ENCODE measurements at regions not wholly inside any gene's neighbourhood (a gene's known extent, or its start where the extent isn't known, plus 50 kb on each side); places are given as distances from the start of the nearest gene placed in this dataset.

DNA sequence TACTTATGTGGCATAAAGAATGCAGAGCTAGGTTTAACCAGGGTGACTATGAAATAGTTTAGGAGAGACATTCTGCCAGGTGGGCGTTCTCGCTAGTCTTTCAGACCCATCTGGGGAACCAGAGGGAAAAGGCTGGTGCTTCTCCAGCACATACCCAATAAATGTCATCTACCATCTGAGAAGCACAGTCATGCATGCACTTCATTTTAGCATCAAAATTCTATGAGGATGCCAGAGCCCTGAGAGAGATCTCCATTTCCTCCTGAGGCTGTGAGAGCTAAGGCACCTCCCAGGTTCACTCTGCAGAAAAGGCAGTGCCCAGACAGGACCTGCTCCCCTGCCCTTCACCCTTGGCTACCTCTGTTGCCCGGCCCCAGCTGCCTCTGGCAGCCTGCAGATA lies 196.2 kb upstream of the PRNP start:
- no peak for ATAC-seq
- no peaks in the 10 kb centered on the region for H3K9me3 ChIP-seq
- ChIA-PET CTCF (interaction anchor here (1.1 to 2.2 kb wide), 6 partner anchors 9 to 240 kb away, joined by 3 to 7 read pairs (median 4); no protein-coding TSS in a partner anchor), POLR2A (no interaction called here)
- H3K4me1 ChIP-seq: 0 out of 3 replicates have a peak, but pooled peaks cover 3% of the 10 kb centered on the region
- TF ChIP-seq, protein P1, sequence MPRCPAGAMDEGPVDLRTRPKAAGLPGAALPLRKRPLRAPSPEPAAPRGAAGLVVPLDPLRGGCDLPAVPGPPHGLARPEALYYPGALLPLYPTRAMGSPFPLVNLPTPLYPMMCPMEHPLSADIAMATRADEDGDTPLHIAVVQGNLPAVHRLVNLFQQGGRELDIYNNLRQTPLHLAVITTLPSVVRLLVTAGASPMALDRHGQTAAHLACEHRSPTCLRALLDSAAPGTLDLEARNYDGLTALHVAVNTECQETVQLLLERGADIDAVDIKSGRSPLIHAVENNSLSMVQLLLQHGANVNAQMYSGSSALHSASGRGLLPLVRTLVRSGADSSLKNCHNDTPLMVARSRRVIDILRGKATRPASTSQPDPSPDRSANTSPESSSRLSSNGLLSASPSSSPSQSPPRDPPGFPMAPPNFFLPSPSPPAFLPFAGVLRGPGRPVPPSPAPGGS (IDR thresholded peaks at IDR 0.05): no peak
- TF ChIP-seq EHF (CRISPR knock-in tag; IDR thresholded peaks at IDR 0.05) (no peak), TFCP2L1 (CRISPR knock-in tag; IDR thresholded peaks at IDR 0.05) (no peak), RARB (CRISPR knock-in tag; IDR thresholded peaks at IDR 0.05) (no peak), GATA3 (IDR thresholded peaks at IDR 0.05; ENCODE audit: borderline replicate concordance) (no peak), POLR2AphosphoS2 (conservative IDR thresholded peaks at IDR 0.05; ENCODE audit: low read length) (no peak), KDM5A (IDR thresholded peaks at IDR 0.05) (no peak)
- TF ChIP-seq, protein P2, sequence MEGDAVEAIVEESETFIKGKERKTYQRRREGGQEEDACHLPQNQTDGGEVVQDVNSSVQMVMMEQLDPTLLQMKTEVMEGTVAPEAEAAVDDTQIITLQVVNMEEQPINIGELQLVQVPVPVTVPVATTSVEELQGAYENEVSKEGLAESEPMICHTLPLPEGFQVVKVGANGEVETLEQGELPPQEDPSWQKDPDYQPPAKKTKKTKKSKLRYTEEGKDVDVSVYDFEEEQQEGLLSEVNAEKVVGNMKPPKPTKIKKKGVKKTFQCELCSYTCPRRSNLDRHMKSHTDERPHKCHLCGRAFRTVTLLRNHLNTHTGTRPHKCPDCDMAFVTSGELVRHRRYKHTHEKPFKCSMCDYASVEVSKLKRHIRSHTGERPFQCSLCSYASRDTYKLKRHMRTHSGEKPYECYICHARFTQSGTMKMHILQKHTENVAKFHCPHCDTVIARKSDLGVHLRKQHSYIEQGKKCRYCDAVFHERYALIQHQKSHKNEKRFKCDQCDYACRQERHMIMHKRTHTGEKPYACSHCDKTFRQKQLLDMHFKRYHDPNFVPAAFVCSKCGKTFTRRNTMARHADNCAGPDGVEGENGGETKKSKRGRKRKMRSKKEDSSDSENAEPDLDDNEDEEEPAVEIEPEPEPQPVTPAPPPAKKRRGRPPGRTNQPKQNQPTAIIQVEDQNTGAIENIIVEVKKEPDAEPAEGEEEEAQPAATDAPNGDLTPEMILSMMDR (IDR thresholded peaks at IDR 0.05): no peak
- H3K27ac ChIP-seq: peak overlapping the region in 1 of 2 experiments; percentile 23; a peak in 1 of 6 replicates
- H3K4me2 ChIP-seq: no peak overlapping the region
- DNase-seq (ENCODE audit: low read depth in 1 of 2, low spot score in 1 of 2): no peak
- no peak overlapping the region for H3K4me3 ChIP-seq
- FAIRE-seq: no peak
- 79% methylated on average over 3 of the region's 3 CpGs for WGBS (ENCODE audit: missing lambda C conversion rate)

DNA sequence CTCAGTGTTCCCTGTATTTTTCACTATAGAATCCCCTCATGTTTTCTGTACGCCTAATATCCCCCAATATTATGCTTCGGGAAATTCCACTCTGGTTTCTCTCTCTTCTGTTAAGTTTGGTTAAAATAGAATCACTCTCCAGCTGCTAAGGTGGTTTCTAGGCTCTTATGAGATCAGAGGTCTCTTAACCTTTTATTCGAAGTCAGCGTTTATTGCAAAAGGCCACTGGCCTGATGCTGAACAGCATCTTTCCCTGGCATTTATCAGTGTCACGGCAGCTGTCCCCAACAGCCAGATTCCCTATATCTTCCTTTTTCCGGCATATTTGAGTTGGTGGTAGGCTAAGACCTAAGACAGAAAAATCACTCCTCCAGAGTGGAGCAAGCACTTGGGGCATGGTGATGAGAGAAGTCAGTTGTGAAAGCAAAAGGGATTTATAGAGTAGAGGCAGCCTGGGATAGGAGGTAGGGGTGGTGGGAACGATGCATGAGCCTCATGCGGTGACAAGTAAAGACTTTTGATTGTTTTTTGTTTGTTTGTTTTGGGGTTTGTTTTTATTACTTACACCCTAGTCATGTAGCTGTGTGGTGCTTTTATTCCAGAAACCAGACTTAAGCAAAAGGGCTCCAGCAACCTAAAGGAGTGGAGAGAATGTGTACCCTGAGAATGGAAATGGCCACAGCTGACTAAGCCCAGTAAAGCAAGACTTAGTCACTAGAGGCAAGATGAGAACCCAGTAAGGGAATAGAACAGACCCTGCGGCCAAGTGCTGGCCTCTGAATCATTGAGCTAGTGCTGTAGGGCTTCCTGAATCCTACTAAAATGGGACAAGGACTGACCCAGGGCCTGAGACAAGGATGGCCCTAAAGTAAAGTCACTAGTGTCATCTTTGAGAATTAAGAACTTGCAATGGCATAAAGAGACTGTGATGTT lies 197.6 kb upstream of the PRNP start:
- peak; percentile 56 for FAIRE-seq

GRCh38 chr20:4484379-4484997 lies 201.8 kb upstream of the PRNP start:
- no peak overlapping the region for H3K4me3 ChIP-seq
- no peak overlapping the region for H3K27ac ChIP-seq
- FAIRE-seq (no peak), ATAC-seq (no peak), DNase-seq (ENCODE audit: low read depth in 1 of 2, low spot score in 1 of 2) (no peak)
- H3K9me3 ChIP-seq: no peaks in the 10 kb centered on the region
- peaks cover 10% of the 10 kb centered on the region; the same call in 1 of the 3 replicates for H3K4me1 ChIP-seq
- no peak overlapping the region for H3K4me2 ChIP-seq
- 73% methylated on average over 5 of the region's 5 CpGs for WGBS (ENCODE audit: missing lambda C conversion rate)
- POLR2A ChIA-PET: no interaction called here
- CTCF ChIA-PET: no interaction called here
- TF ChIP-seq SMC3 (IDR thresholded peaks at IDR 0.05) (no peak), RCOR1 (IDR thresholded peaks at IDR 0.05; ENCODE audit: low read depth, low read length) (no peak), JUNB (IDR thresholded peaks at IDR 0.05) (no peak), CBX2 (IDR thresholded peaks at IDR 0.05; ENCODE audit: borderline replicate concordance, low read depth) (no peak), FOSB (CRISPR knock-in tag; IDR thresholded peaks at IDR 0.05) (no peak), ZSCAN20 (CRISPR knock-in tag; IDR thresholded peaks at IDR 0.05) (no peak), RARB (CRISPR knock-in tag; IDR thresholded peaks at IDR 0.05) (no peak), KDM1A (IDR thresholded peaks at IDR 0.05; ENCODE audit: low read depth) (no peak), RFX5 (IDR thresholded peaks at IDR 0.05) (no peak), ZNF302 (CRISPR knock-in tag; IDR thresholded peaks at IDR 0.05) (no peak), HOXA7 (CRISPR knock-in tag; IDR thresholded peaks at IDR 0.05) (no peak), TP53 (CRISPR knock-in tag; IDR thresholded peaks at IDR 0.05) (no peak), ELK1 (IDR thresholded peaks at IDR 0.05; ENCODE audit: low read depth, low read length) (no peak), CHD4 (IDR thresholded peaks at IDR 0.05; ENCODE audit: borderline replicate concordance) (no peak), MAFK (IDR thresholded peaks at IDR 0.05; ENCODE audit: partially characterized antibody) (no peak), NPAS2 (CRISPR knock-in tag; IDR thresholded peaks at IDR 0.05; ENCODE audit: borderline replicate concordance) (no peak), CBX8 (IDR thresholded peaks at IDR 0.05) (no peak), EHMT2 (IDR thresholded peaks at IDR 0.05; ENCODE audit: low read depth) (no peak)
- TF ChIP-seq, protein P2 (IDR thresholded peaks at IDR 0.05): no peak

More for the DNA sequence above, 197.6 kb upstream of the PRNP start:
- ATAC-seq (peak; percentile 58 to 67; a peak in 3 of 6 replicates), DNase-seq (ENCODE audit: low read depth in 1 of 2, low spot score in 1 of 2) (no peak)
- Histone ChIP-seq H3K9me3 (no peaks in the 10 kb centered on the region), H3K27ac (peak overlapping the region in 1 of 2 experiments; percentile 11; a peak in 1 of 6 replicates), H3K4me3 (no peak overlapping the region), H3K4me2 (no peak overlapping the region), H3K4me1 (peaks cover 6% of the 10 kb centered on the region; the same call in 1 of the 3 replicates)
- POLR2A ChIA-PET: no interaction called here
- 80% methylated on average over 9 of the region's 9 CpGs for WGBS (ENCODE audit: missing lambda C conversion rate)
- CTCF ChIA-PET: interaction anchor here (1.1 to 2.2 kb wide), 5 partner anchors 7 to 104 kb away, joined by 3 to 7 read pairs (median 5); no protein-coding TSS in a partner anchor
- TF ChIP-seq MAFK (IDR thresholded peaks at IDR 0.05; ENCODE audit: partially characterized antibody) (peak; percentile 68), HOXB5 (CRISPR knock-in tag; IDR thresholded peaks at IDR 0.05) (no peak), MAZ (IDR thresholded peaks at IDR 0.05; ENCODE audit: borderline replicate concordance, low read depth, low read length) (no peak)

All from A549 (cell line).